A673 (cell line): ENCODE measurements at regions not wholly inside any gene's neighbourhood (a gene's known extent, or its start where the extent isn't known, plus 50 kb on each side); places are given as distances from the start of the nearest gene placed in this dataset.
A peak's percentile ranks its signal among the peaks of the same experiment; 100 is the strongest.

Source experiments
- BruUV-seq: library from RNA; stranded (reverse); fragments of 400-500 nt; replicated peaks from 2 replicates; lab custom pipeline; 2021; lab: Mats Ljungman, UMichigan
- CTCF ChIA-PET: fragments of 300-600 bp; sonication (Branson Sonifier 250); formaldehyde crosslinking; loops from one replicate; lab custom pipeline; 2022; ENCODE audit warnings: antibody characterized with exemption; lab: Charles Lee
- POLR2A ChIA-PET: fragments of 300-600 bp; sonication (Branson Sonifier 250); formaldehyde crosslinking; loops from one replicate; lab custom pipeline; 2022; ENCODE audit warnings: antibody characterized with exemption; ENCODE audit not compliant: low non-redundant PET; lab: Charles Lee
- DNase-seq: peaks from one replicate; pipeline ENCODE4 v3.0.0-alpha.2; 2015; ENCODE audit warnings: low spot score
- H3K27ac ChIP-seq: fragments of 200-600 bp; sonication (generic); 2 replicates; pipeline ENCODE4 v1.5.1; 2016; ENCODE audit warnings: mixed run types, low read depth, mild to moderate bottlenecking, mixed read lengths, antibody characterized with exemption, low read length; ENCODE audit not compliant: poor library complexity, severe bottlenecking
- H3K27me3 ChIP-seq: fragments of 200-600 bp; sonication (generic); replicated peaks from 2 replicates; pipeline ENCODE4 v1.6.1; 2017; ENCODE audit warnings: mixed run types, low read depth, mild to moderate bottlenecking, mixed read lengths, antibody characterized with exemption, low read length; ENCODE audit not compliant: insufficient read depth, poor library complexity
- H3K36me3 ChIP-seq: fragments of 200-600 bp; sonication (generic); 2 replicates; pipeline ENCODE4 v1.6.1; 2016; ENCODE audit warnings: mixed run types, mild to moderate bottlenecking, mixed read lengths, antibody characterized with exemption, low read length; ENCODE audit not compliant: insufficient read depth, poor library complexity, severe bottlenecking
- H3K4me1 ChIP-seq: fragments of 200-600 bp; sonication (generic); 2 replicates; pipeline ENCODE4 v1.6.1; 2017; ENCODE audit warnings: mixed run types, mild to moderate bottlenecking, mixed read lengths, antibody characterized with exemption, low read length; ENCODE audit not compliant: insufficient read depth, poor library complexity, severe bottlenecking
- H3K4me3 ChIP-seq: fragments of 200-600 bp; sonication (generic); 2 replicates; pipeline ENCODE4 v1.5.1; 2016; ENCODE audit warnings: low read depth, mixed run types, mild to moderate bottlenecking, mixed read lengths, low read length; ENCODE audit not compliant: poor library complexity, severe bottlenecking
- H3K9me3 ChIP-seq: fragments of 200-600 bp; sonication (generic); 2 replicates; pipeline ENCODE4 v1.6.1; 2016; ENCODE audit warnings: mixed run types, low read depth, mild to moderate bottlenecking, mixed read lengths, antibody characterized with exemption, low read length; ENCODE audit not compliant: poor library complexity, severe bottlenecking
- CTCF ChIP-seq: fragments of 300-800, 200-600 bp; sonication (generic); conservative IDR thresholded peaks from 2 replicates; pipeline ENCODE4 v1.5.1; 2017; ENCODE audit warnings: low read depth, mild to moderate bottlenecking, antibody characterized with exemption, low read length, moderate library complexity, mixed read lengths
- EZH2 ChIP-seq: fragments of 200-600 bp; sonication (generic); IDR thresholded peaks from 2 replicates; pipeline ENCODE4 v1.6.1; 2017; ENCODE audit warnings: borderline replicate concordance, low read depth, mild to moderate bottlenecking, mixed read lengths, antibody characterized with exemption, low read length; ENCODE audit not compliant: poor library complexity, severe bottlenecking
- intact Hi-C: fragments of 100-400 bp; cut with micrococcal nuclease; formaldehyde crosslinking; loops from one replicate; pipeline ENCODE4 v1.10.0; 2022; ENCODE audit not compliant: unreplicated experiment

- no peaks in the 10 kb centered on the region for H3K36me3 ChIP-seq
- no TSS peak for BruUV-seq
- no peaks in the 10 kb centered on the region for H3K9me3 ChIP-seq
- TF ChIP-seq CTCF (no peak), EZH2 (no peak)
- DNase-seq: no peak
- no peak overlapping the region for H3K4me3 ChIP-seq
- no peaks in the 10 kb centered on the region for H3K27me3 ChIP-seq
- ChIA-PET CTCF (no interaction called here), POLR2A (no interaction called here)
- intact Hi-C loops: no loop called here
- no peak overlapping the region for H3K27ac ChIP-seq
- no peaks in the 10 kb centered on the region for H3K4me1 ChIP-seq
Measured at GRCh38 chr1:187252923-187253322, 424.2 kb downstream of the PLA2G4A start.

- CTCF ChIA-PET: no interaction called here
- Histone ChIP-seq H3K9me3 (no peaks in the 10 kb centered on the region), H3K36me3 (no peaks in the 10 kb centered on the region), H3K27ac (no peak overlapping the region), H3K4me3 (no peak overlapping the region), H3K4me1 (no peaks in the 10 kb centered on the region), H3K27me3 (no peaks in the 10 kb centered on the region)
- POLR2A ChIA-PET: no interaction called here
- DNase-seq: no peak
- BruUV-seq: no TSS peak
- TF ChIP-seq EZH2 (no peak), CTCF (no peak)
- intact Hi-C loops: loop anchor here (5.0 kb wide), 1 partner anchor 205 kb away; no protein-coding TSS in a partner anchor
Measured at GRCh38 chr1:187257476-187257875, 428.7 kb downstream of the PLA2G4A start.

GRCh38 chr1:187261637-187262036 lies 432.9 kb downstream of the PLA2G4A start:
- CTCF ChIA-PET: no interaction called here

More at GRCh38 chr1:187261637-187262036, 432.9 kb downstream of the PLA2G4A start:
- Histone ChIP-seq H3K9me3 (no peaks in the 10 kb centered on the region), H3K27ac (no peak overlapping the region), H3K4me1 (no peaks in the 10 kb centered on the region), H3K27me3 (no peaks in the 10 kb centered on the region), H3K36me3 (no peaks in the 10 kb centered on the region), H3K4me3 (no peak overlapping the region)
- POLR2A ChIA-PET: no interaction called here
- BruUV-seq: no TSS peak
- peak; percentile 29 for DNase-seq
- TF ChIP-seq EZH2: no peak
- TF ChIP-seq CTCF: no peak
- intact Hi-C loops: loop anchor here (10.0 kb wide), 4 partner anchors 657 to 1673 kb away; no protein-coding TSS in a partner anchor
